NCI-H2029 treated with DMSO at 0.1 percent for 48 hours (cell line): ENCODE measurements at regions not wholly inside any gene's neighbourhood (a gene's known extent, or its start where the extent isn't known, plus 50 kb on each side); places are given as distances from the start of the nearest gene placed in this dataset.
"Not testable (repeated sequence)": the region's sequence is repeated elsewhere in the genome, so short reads cannot be mapped to it uniquely, and the experiment has no call there.

Experiments
- DNase-seq: peaks from one replicate; lab custom pipeline; 2025; lab: John Stamatoyannopoulos, UW

DNA sequence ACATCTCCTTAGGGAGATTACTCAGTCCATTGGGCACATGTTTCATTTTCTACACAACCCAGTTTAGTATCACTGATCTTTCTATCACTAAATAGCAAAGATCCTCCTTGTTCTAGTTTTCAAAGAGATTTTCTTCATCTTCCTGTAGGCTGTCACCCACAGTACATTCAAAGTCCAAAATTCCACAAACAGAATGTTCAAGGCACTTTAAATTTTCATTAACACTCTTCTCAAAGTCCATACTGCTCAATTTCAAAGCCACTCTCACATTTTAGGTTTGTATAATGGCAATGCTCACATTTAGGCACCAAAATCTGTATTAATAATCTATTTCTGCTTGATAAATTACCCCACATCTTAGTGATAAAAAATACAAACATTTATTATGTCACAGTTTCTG is 152.8 kb downstream of the FSIP2 start:
- DNase-seq = no peak

DNA sequence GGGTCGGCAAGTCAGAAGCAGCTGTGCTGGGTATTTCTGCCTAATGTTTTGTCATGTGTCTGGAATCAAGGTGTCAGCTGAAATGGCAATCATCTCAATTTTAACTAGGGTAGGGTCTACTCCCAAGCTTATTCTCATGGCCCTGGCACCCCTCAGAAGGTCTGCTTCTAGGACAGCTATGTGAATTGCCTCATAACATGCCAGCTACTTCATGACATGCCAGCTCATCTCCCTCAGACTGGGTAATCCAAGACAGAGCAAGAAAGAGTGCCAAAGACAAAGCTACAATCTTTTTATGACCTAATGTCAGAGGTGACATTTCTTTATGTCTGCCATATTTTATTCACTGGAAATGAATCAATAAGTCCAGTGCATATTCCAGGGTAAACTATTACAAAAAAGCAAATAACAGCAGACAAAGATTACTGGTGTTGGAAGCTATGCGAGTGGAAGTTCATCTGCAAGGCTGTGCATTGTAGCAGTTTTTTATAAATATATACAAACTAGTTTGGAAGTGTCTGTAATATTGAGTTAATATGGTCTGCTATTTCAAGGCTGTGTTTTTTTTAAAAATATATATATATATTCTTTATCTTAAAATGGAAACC is 153.3 kb downstream of the FSIP2 start:
- no peak for DNase-seq

DNA sequence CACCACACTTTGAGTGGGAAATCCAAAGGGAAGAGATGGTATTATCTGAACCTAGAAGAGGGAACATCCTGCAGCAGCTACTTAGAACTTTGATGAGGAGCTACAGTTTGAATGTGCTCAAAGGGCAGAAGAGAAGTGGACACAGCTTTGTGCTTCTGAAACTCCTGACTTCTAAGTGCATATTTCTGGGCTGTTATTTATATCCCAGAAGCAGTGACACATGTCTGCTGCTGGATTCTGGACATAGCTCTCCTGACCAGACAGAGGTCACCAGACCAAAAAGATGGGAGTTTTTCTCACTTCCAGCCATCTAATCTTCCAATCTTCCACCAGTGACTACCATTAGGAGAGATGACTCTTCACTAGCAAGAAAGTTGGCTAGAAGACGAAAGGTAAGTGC is 153.9 kb downstream of the FSIP2 start:
- no peak for DNase-seq

DNA sequence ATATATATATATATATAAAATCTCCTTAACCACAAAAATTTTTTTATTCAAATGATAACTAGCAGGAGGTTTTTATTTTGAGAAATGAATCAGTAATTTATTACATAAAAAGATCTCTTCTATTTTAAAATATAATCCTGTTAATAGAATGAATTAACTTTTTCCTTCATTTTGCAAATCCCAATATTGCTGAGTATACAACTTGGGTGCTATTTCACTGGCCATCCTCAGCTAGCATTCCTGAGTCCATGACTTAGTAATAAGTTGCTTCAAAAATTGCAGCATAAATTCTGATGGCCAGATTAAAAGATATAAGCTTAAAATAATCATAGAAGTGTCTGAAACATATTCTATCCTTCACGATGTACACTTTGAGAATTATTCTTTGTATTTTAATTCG is 155.6 kb downstream of the FSIP2 start:
- DNase-seq = no peak

DNA sequence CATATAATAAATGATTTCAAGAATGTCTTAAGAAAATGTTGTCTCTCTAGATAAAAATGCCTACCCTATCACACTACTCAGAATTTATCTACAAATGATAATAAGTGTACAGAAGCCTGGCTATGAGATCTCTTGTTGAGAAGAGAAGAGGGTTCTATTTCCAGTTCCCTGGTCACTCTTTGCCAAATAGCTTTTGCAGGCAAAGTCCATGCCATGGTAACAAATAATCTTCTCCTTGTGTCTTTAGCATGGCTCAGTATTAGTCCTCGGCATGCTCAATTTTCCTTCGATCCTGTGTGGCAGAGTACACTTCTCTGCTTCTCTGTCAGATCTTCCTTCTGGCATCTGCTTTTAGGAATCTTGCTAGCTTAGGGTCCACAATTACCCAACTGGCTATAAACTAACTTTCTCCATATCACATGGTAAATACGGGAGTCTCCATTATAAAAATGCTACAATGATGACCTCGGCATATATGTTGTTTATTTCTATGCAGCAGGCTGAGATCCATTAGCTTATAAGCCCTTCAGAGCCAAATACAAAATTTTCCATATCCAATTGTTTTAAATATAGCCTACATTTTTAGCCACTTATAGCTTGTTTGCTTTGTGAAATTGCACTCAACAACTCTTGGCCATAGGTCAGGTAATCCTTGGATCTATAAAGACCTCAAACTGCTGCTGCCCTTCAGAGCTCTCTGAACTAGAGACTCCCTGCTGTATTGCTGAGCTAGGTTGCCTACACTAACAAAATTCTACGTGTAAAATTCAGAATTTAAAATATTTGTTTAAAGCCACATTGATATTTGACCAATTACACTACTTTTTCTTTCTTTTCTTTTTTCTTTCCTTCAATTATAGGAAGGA is 157.5 kb downstream of the FSIP2 start:
- DNase-seq = no peak

DNA sequence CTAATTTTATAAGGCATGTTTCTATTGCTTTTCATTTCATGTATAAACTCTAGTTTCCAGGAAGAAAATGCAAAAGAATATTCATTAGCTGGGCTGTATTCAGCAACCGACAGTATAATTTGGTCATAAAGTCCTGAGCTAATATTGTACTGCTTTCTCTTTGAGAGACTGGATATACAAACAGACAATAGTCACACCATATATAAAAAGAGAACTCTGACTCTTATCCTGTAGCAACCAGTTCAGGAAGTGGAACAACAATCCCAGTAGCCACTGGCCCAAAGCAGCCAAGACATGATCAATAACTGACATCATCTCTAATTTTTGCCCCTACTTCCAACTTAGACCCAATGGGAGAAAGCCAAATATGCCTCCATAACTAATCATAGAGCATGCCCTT is 160.8 kb downstream of the FSIP2 start:
- DNase-seq = no peak

DNA sequence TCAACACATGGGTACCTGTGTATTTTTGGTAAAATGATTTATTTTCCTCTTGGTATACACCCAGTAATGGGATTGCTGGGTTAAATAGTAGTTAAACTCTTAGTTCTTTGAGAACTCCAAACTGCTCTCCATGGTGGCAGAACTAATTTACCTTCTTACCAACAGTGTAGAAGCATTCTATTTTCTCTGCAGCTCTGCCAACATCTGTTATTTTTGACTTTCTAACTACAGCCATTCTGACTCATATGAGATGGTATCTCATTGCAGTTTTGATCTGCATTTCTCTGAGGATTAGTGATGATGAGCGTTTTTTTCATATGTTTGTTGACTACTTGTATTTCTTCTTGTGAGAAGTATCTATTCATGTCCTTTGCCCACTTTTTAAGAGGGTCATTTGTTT is 180.6 kb downstream of the FSIP2 start:
- no peak for DNase-seq

DNA sequence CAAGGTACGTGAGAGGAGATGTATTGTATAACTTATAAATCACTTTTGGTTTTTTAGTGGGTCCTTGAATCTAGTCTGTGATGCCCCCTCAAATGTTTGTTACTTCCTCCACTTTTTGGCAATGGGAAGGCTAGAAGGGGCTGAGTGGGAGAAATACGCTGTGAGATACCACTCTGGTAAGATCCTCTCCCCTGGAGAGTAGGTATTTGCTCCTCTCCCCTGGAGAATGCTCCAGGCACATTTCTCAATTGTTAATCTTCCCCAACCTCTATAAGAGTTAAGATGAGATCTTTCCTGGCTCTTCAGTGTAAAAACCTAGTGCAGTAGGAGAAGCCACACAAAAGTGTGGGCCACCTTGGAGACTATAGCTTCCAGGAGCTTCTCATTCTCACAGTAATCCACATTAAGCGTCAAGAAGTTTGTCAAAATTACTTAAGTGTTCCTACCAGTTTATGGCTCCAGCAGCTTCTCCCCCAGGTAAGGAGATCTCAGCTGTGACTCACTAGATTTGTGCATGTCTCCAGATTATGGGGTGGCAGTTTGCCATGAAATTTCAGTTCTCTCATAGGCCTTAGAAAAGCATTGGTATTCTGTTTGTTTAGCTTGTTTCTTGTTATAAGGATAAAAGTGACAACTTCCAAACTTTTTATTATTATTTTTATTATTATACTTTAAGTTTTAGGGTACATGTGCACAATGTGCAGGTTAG is 182.6 kb downstream of the FSIP2 start:
- DNase-seq = no peak

DNA sequence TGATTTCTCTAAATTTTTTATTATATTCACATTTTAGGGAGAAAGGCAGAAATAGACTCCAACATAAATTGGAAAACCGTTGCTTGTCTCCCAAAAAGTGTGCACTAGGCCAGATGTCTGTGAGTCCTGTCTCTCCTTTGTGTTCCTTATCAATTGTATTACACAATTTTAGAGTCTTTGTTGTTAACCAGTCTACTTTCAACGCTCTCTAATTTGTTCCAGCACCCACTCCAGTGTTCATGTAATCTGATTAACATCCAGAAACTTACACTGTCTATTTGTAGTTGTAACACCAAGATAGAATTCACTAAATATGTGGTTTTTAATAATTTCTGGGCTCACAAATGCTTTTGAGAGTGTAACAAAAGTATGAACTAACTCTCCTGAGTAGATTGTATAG is 195.6 kb downstream of the FSIP2 start:
- DNase-seq = no peak

DNA sequence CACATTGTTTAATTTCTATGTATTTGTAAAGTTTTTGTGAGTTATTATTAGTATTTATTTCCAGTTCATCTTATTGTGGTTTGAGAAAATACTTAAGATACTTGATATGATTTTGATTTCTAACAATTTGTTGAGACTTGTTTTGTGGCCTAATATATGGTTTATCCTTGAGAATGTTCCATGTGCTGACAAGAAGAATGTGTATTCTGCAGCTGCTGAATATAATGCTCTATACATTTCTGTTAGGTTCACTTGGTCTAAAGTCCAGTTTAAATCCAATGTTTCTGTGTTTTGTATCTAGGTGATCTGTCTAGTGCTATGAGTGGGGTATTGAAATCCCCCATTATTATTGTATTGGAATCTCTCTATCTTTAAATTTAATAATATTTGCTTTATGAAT is 201.3 kb downstream of the FSIP2 start:
- DNase-seq = no peak

DNA sequence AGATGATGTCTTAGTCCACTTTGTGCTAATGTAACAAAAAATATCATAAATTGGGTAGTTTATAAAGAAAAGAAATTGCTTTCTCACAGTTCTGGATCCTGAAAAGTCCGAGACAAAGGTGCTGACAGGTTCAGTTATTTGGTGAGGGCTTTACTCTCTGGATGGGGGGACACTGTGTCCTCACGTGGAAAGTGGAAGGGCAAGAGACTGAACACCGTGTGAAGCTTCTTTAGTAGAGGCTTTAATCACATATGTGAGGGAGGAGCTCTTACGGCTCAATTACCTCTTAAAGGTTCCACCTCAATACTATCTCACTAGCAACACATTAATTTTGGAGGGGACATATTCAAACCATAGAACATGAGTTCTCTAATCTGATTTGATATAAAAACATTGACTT is 204.3 kb downstream of the FSIP2 start:
- DNase-seq = no peak

DNA sequence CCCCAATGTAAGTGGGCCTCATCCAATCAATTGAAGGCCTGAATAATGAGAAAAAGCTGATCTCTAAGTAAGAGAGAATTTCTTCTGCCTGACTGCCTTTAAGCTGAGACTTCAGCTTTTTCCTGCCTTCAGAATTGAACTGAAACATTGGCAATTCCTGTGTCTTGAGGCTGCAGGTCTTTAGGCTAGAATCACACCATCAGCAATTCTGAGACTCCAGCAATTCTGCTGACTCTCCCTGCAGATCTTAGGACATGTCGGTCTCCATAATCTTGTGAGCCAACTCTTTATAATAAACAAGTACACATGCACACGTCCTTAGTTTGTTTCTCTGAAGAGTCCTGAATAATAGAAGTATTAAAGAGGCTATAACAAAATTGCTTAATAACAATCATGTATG is 209.1 kb downstream of the FSIP2 start:
- DNase-seq = no peak

DNA sequence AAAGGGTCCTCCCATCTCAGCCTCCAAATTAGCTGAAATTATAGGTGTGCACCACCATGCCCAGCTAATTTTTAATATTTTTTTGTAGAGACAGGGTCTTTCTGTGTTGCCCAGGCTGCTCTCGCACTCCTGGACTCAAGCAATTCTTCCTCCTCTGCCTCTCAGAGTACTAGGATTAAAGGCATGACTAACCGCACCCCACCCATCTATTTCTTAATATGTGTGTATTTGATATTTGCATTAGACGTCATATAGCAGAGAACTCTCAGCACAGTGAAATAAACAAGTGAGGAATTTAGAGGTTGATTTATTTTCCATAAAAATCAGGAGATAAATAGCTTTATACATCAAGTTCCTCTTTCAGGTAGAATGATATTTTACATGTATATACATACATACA is 213.5 kb downstream of the FSIP2 start:
- no peak for DNase-seq

DNA sequence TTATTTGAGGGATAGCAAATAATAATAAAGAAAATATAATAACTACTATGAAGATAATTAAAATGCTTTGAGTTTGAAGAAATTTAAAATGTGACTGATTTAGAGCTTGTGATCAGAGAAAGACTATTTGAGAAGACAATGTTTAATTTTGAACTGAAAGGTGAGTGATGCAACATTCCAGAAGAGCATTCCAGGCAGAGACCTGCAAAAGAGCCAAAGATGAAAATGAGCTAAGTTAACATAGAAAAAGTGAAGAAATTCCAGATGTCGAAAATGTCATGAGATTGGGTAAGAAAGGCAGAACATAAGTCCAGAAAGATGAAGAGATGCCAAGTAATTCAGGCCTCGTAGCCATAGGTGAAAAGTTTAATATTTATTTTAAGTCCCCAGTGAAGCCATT is 215.8 kb downstream of the FSIP2 start:
- no peak for DNase-seq

DNA sequence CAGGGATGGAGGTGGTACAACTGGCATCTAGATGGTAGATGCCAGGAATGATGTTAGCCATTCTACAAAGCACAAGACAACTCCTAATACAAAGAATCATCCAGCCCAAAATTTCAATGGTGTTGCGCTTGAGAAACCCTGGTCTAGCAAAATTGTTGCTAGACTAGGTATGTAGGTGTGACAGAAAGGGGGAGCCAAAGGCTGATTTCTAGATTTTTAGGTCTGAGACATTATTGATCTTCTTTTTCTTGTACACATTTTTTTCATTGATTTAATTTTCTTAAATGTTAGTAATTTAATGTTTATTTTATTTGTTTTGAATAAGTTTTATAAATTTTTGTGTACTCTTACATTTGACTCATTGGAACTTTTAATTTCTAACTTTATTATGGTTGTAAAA is 216.4 kb downstream of the FSIP2 start:
- DNase-seq = no peak

DNA sequence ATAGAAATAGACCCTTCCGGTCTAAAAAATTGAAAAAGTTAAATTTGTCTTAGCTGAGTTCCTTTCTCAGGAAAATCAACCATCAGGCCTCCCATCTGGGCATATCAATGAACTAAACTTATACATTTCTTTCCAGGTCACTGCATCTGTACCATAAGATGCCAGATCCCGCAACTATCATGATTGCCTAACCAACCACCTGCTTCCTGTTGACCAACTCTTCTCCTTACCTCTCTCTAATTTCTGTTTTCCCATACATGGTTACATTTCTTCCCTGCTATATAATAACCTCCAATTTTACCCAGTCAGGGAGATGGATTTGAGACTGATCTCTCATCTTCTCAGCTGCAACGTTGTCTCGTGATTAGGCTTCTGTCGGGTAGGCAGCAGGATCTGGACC is 228.7 kb downstream of the FSIP2 start:
- DNase-seq = no peak

DNA sequence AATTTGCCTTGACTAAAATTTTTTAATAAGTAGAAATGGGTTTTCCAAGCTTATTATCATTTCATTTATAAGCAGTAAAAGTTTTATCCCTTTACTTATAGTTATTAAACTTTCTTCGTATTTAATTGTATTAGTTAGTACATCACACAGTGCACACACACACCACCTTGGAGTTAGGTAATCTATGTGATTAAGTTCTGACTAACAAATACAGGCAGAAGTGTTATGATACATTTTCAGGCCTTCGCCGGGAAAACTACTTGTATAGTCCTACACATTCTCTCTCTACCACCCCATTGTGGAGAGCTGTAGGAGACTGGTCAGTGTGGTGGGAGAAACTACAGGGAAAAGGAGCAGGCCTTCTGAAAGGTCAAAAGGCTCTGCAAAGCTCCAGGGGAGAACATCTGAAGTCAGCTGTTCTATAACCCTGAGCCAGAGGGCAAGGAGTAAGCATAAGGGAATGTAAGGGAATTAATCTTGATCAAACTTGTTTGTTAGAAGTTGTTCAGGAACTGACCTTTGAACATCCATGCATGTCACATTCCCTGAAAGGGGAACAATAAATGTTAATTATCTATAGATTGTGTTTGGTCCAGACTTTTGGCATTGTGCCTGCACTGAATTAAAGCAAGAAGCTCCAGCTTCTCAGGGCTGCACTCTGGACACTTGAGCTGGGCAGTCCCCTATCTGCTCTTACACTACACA is 231.7 kb downstream of the FSIP2 start:
- DNase-seq = no peak

DNA sequence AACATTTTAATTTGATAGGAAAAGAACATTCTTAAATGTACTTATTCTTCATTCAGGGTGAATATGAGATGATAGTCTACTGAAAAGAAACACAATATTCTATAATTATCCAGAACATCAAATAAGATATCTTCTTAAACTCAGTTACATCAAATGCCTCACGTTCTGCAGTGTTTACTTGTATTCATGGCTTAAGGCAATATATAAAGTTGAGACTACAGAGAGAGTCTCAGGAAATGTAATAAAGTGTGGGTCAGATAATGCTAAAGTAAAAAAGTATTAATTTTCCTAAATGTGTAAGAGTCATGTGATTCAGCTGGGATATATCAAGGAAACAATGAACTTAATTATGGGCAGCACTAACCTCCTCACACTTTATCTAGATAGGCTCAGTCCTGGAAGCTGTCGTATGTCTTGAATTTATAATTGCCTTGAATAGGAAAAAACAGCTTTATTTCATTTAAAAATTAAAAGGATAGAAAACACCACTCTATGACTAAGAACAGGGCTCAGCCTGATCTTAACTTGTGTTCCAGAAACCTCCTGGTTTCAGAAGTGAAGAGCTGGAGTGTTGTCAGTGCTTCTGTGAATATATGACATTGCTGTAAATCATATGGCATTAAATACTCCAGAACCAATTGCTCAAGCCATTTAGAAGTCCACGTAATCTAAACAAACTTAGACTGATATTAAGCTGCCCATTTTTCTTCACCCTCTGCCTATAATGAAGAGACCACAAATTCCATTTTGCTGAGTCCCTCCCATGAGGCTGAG is 240.2 kb downstream of the FSIP2 start:
- DNase-seq = no peak

DNA sequence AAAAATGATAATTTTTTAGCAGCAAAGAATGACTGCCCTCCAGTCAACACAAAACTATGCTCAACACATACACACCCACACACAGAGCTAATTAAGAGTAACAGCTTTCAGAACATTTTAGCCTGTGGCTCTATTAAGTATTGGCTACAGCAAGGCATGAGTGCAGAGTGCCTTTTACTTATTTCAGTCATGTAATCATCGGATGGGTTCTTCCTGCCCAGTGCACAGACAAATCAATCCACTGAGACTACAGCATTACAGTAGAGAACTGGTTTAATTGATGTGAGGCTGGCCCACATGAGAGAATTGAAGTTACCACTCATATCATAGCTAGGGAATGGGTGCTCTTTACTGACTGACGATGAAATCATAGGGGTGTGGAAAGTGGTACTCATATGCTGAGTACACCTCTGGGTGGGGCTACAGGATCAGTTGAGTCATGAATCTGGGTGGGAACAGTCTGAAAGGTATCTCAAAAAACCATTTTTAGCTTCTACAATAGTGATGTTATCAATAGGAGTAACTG is 241.0 kb downstream of the FSIP2 start:
- DNase-seq = no peak

DNA sequence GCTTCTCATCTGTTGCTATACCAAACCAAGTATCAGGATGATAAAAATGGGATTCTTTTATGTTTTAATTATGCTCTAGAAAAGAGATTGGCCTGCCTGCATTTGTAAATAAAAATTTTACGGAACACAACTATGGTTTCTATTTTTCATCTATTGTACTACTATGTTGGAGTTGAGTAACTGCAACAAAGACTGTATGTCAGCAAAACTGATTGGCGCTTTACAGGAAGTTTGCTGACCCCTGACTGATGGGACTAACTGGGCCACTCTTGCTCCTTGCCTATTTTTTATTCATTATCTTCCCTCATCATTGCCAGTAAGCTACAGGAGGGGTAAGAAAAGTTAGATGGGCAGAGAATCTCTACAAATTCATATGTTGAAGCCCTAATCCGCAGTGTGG is 242.3 kb downstream of the FSIP2 start:
- no peak for DNase-seq

DNA sequence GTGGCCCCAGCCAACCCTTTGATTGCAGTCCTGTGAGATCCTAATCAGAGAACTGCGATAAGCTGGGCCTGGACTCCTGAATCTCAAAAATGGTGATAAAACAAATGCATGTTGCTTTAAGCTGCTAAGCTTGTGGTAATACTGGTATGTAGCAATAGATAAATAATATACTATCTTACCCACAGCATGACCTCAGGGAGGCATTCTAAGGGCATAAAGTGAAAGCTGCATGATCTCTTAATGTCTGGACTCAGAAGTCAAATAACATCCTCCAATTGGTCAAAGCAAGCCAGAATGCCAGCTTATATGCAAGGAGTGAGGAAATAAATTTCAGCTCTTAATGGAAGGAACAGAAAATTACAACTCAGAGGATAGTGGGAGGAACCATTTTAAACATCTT is 246.1 kb downstream of the FSIP2 start:
- DNase-seq = no peak

DNA sequence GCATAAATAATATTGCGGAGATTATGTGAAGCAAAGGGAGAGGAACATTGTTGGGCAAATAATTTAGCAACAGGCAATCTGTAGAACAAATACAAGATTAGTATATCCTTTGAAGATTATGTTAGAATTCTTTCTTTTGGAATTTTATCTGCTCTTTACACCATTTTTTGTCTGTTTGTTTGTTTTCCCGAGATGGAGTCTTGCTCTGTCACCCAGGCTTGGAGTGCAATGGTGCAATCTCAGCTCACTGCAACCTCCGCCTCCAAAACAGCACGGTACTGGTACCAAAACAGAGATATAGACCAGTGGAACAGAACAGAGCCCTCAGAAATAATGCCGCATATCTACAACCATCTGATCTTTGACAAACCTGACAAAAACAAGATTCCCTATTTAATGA is 250.3 kb downstream of the FSIP2 start:
- not testable (repeated sequence) for DNase-seq
